HG03469 (cell line): ENCODE measurements at regions not wholly inside any gene's neighbourhood (a gene's known extent, or its start where the extent isn't known, plus 50 kb on each side); places are given as distances from the start of the nearest gene placed in this dataset.

Experiments used
- ATAC-seq: cut with Tn5 transposase; IDR thresholded peaks from one replicate; pipeline ENCODE4 v1.9.1; 2021; ENCODE audit warnings: mild to moderate bottlenecking, moderate library complexity, moderate number of reproducible peaks; ENCODE audit not compliant: unreplicated experiment

GRCh38 chr5:174159327-174160114, 114.0 kb downstream of the NSG2 start:
- no peak for ATAC-seq

- ATAC-seq = no peak
Observed at GRCh38 chr5:174165406-174165805, 119.9 kb downstream of the NSG2 start.

- no peak for ATAC-seq
Observed at GRCh38 chr5:174166231-174167079, 120.9 kb downstream of the NSG2 start.

- no peak for ATAC-seq
Observed at GRCh38 chr5:174167080-174167910, 121.8 kb downstream of the NSG2 start.

- no peak for ATAC-seq
Observed at GRCh38 chr5:174172152-174172551, 126.6 kb downstream of the NSG2 start.

GRCh38 chr5:174172566-174172965, 127.1 kb downstream of the NSG2 start:
- ATAC-seq = no peak

- no peak for ATAC-seq
Observed at GRCh38 chr5:174173766-174174165, 128.3 kb downstream of the NSG2 start.

- ATAC-seq = no peak
Observed at GRCh38 chr5:174175716-174176268, 130.3 kb downstream of the NSG2 start.

- ATAC-seq = no peak
Observed at GRCh38 chr5:174176511-174176910, 131.0 kb downstream of the NSG2 start.

GRCh38 chr5:174177531-174177930, 132.0 kb downstream of the NSG2 start:
- ATAC-seq = no peak

- no peak for ATAC-seq
Observed at GRCh38 chr5:174177976-174178605, 132.6 kb downstream of the NSG2 start.

- ATAC-seq = no peak
Observed at GRCh38 chr5:174180639-174181038, 135.1 kb downstream of the NSG2 start.

GRCh38 chr5:174182111-174182510, 136.6 kb downstream of the NSG2 start:
- ATAC-seq = no peak

GRCh38 chr5:174183701-174184100, 138.2 kb downstream of the NSG2 start:
- ATAC-seq = no peak

GRCh38 chr5:174185506-174185905, 140.0 kb downstream of the NSG2 start:
- ATAC-seq = no peak

GRCh38 chr5:174186096-174186695, 140.7 kb downstream of the NSG2 start:
- no peak for ATAC-seq

- no peak for ATAC-seq
Observed at GRCh38 chr5:174187001-174187400, 141.5 kb downstream of the NSG2 start.

GRCh38 chr5:174187481-174187880, 142.0 kb downstream of the NSG2 start:
- ATAC-seq = no peak

GRCh38 chr5:174188295-174188694, 142.8 kb downstream of the NSG2 start:
- no peak for ATAC-seq
